ENCODE measurements at regions not wholly inside any gene's neighbourhood (a gene's known extent, or its start where the extent isn't known, plus 50 kb on each side); places are given as distances from the start of the nearest gene placed in this dataset.

- no peak for TF ChIP-seq EZH2phosphoT487 (IDR thresholded peaks at IDR 0.05; ENCODE audit: low read depth, severe bottlenecking, unreplicated experiment)
- TF ChIP-seq CTCF (IDR thresholded peaks at IDR 0.05; ENCODE audit: poor library complexity), result no peak
- no peak for TF ChIP-seq EZH2 (IDR thresholded peaks at IDR 0.05; ENCODE audit: borderline replicate concordance)
Measured at GRCh38 chr5:17819783-17820182, 185.5 kb downstream of the TAF11L14 start.
